ENCODE measurements at regions not wholly inside any gene's neighbourhood (a gene's known extent, or its start where the extent isn't known, plus 50 kb on each side); places are given as distances from the start of the nearest gene placed in this dataset.

- FAIRE-seq (no peak), DNase-seq (ENCODE audit: low read depth, low spot score) (no peak), ATAC-seq (no peak)
- H3K9ac ChIP-seq (ENCODE audit: control insufficient read depth, insufficient read depth, low read length) = no peak overlapping the region
- no peaks in the 10 kb centered on the region for H3K36me3 ChIP-seq (ENCODE audit: control insufficient read depth in 2 of 2, insufficient read depth in 2 of 2, low read length in 1 of 2)
- no peak overlapping the region for H2AFZ ChIP-seq (ENCODE audit: control insufficient read depth, low read depth, low read length)
- H3K4me3 ChIP-seq = no peak overlapping the region
- no TSS peak for BruUV-seq (replicated peaks)
- intact Hi-C loops (cut with micrococcal nuclease; ENCODE audit: unreplicated experiment) = loop anchor here (5.0 kb wide), 1 partner anchor 258 kb away; no protein-coding TSS in a partner anchor
- H3K27ac ChIP-seq (ENCODE audit: control insufficient read depth, insufficient read depth) = no peak overlapping the region
- ChIA-PET SMC1A (ENCODE audit: uncharacterized antibody, unreplicated experiment) (interaction anchor here (2.2 kb wide), 1 partner anchor 217 kb away, joined by 5 read pairs; no protein-coding TSS in a partner anchor), CTCF (interaction anchor here (2.0 kb wide), 1 partner anchor 259 kb away, joined by 7 read pairs; no protein-coding TSS in a partner anchor), POLR2A (interaction anchor here (0.6 kb wide), 1 partner anchor 36 kb away, joined by 4 read pairs; no protein-coding TSS in a partner anchor), RAD21 (ENCODE audit: unreplicated experiment) (no interaction called here)
- H3K27me3 ChIP-seq (replicated peaks in 1 of 2; ENCODE audit: control insufficient read depth in 2 of 2, insufficient read depth in 2 of 2, low read length in 1 of 2) = peaks cover 0 to 3% of the 10 kb centered on the region in 2 experiments; a peak in 1 of 4 replicates
- WGBS (ENCODE audit: insufficient coverage, insufficient replicate concordance, low lambda C conversion rate, missing lambda C conversion rate) = 12% methylated on average over 3 of the region's 3 CpGs
- TF ChIP-seq IKZF2 (IDR thresholded peaks at IDR 0.05) (no peak), PRDM15 (CRISPR knock-in tag; IDR thresholded peaks at IDR 0.05) (no peak), PML (IDR thresholded peaks at IDR 0.05; ENCODE audit: low read length) (no peak), RFX5 (IDR thresholded peaks at IDR 0.05; ENCODE audit: low read depth, low read length) (no peak)
- H3K4me1 ChIP-seq (ENCODE audit: control insufficient read depth, insufficient read depth, low read length) = no peaks in the 10 kb centered on the region
- in situ Hi-C loops (cut with MboI) = no loop called here
- H3K4me2 ChIP-seq (ENCODE audit: control insufficient read depth, insufficient read depth) = no peak overlapping the region
- H3K79me2 ChIP-seq (ENCODE audit: control insufficient read depth, insufficient read depth, low read length) = no peaks in the 10 kb centered on the region
- H3K9me3 ChIP-seq (replicated peaks; ENCODE audit: control insufficient read depth, insufficient read depth, low read length) = no peaks in the 10 kb centered on the region
- H4K20me1 ChIP-seq (ENCODE audit: control insufficient read depth, insufficient read depth) = no peaks in the 10 kb centered on the region
Measured at GRCh38 chr10:117755659-117756014, 213.1 kb downstream of the EMX2 start.

Data from GM12878 (cell line).